Skeletal muscle tissue (tissue), 3 donors: ENCODE measurements at regions not wholly inside any gene's neighbourhood (a gene's known extent, or its start where the extent isn't known, plus 50 kb on each side); places are given as distances from the start of the nearest gene placed in this dataset.
"Not testable (repeated sequence)": the region's sequence is repeated elsewhere in the genome, so short reads cannot be mapped to it uniquely, and the experiment has no call there.

Source experiments
- H3K27ac ChIP-seq: one replicate; pipeline ENCODE4 v1.7.0; 2013; ENCODE audit warnings: mild to moderate bottlenecking, low read depth, low read length, inconsistent platforms
- H3K27me3 ChIP-seq, 3 donors: one replicate each; pipeline ENCODE4 v1.7.0; 2013; ENCODE audit warnings: low read length in 3 of 3; ENCODE audit not compliant: control insufficient read depth in 3 of 3, insufficient read depth in 3 of 3
- H3K36me3 ChIP-seq, 3 donors: one replicate each; pipeline ENCODE4 v1.7.0; 2013; ENCODE audit warnings: low read length in 3 of 3; ENCODE audit not compliant: control insufficient read depth in 3 of 3, insufficient read depth in 3 of 3
- H3K4me1 ChIP-seq, 3 donors: one replicate each; pipeline ENCODE4 v1.7.0; 2013; ENCODE audit warnings: low read length in 3 of 3, mild to moderate bottlenecking in 3 of 3; ENCODE audit not compliant: control insufficient read depth in 3 of 3, insufficient read depth in 3 of 3
- H3K4me3 ChIP-seq, 3 donors: one replicate each; pipeline ENCODE4 v1.7.0; 2013; ENCODE audit warnings: low read length in 3 of 3
- H3K9ac ChIP-seq, 3 donors: one replicate each; pipeline ENCODE4 v1.7.0; 2013; ENCODE audit warnings: low read length in 3 of 3, mild to moderate bottlenecking in 3 of 3, moderate library complexity in 2 of 3, low read depth in 1 of 3
- H3K9me3 ChIP-seq, 3 donors: one replicate each; pipeline ENCODE4 v1.7.0; 2013; ENCODE audit warnings: low read length in 3 of 3; ENCODE audit not compliant: control insufficient read depth in 3 of 3
- donor health status: Osteomylitis.

- Histone ChIP-seq H3K9me3 (no peaks in the 10 kb centered on the region), H3K27me3 (no peaks in the 10 kb centered on the region), H3K27ac (no peak overlapping the region), H3K9ac (no peak overlapping the region), H3K4me3 (no peak overlapping the region), H3K4me1 (no peaks in the 10 kb centered on the region), H3K36me3 (no peaks in the 10 kb centered on the region)
These were observed 148.6 kb upstream of the SALL4 start for GRCh38 chr20:51950926-51951325.

GRCh38 chr20:51946586-51946985 lies 144.3 kb upstream of the SALL4 start:
- no peaks in the 10 kb centered on the region for H3K9me3 ChIP-seq
- no peak overlapping the region for H3K4me3 ChIP-seq
- H3K27ac ChIP-seq, result no peak overlapping the region
- H3K9ac ChIP-seq, result no peak overlapping the region
- H3K36me3 ChIP-seq, result no peaks in the 10 kb centered on the region
- no peaks in the 10 kb centered on the region for H3K4me1 ChIP-seq
- H3K27me3 ChIP-seq, result no peaks in the 10 kb centered on the region

- Histone ChIP-seq H3K27ac (no peak overlapping the region), H3K27me3 (no peaks in the 10 kb centered on the region), H3K9ac (no peak overlapping the region), H3K36me3 (no peaks in the 10 kb centered on the region), H3K4me1 (no peaks in the 10 kb centered on the region), H3K9me3 (no peaks in the 10 kb centered on the region), H3K4me3 (no peak overlapping the region)
These were observed 143.6 kb upstream of the SALL4 start for GRCh38 chr20:51945881-51946280.

GRCh38 chr20:51945177-51945576 lies 142.9 kb upstream of the SALL4 start:
- Histone ChIP-seq H3K9ac (no peak overlapping the region), H3K9me3 (no peaks in the 10 kb centered on the region), H3K4me1 (no peaks in the 10 kb centered on the region), H3K4me3 (no peak overlapping the region), H3K27me3 (no peaks in the 10 kb centered on the region), H3K36me3 (no peaks in the 10 kb centered on the region), H3K27ac (no peak overlapping the region)

- Histone ChIP-seq H3K36me3 (no peaks in the 10 kb centered on the region), H3K9me3 (no peaks in the 10 kb centered on the region), H3K27ac (no peak overlapping the region), H3K27me3 (no peaks in the 10 kb centered on the region), H3K4me1 (no peaks in the 10 kb centered on the region), H3K4me3 (no peak overlapping the region), H3K9ac (no peak overlapping the region)
These were observed 141.4 kb upstream of the SALL4 start for GRCh38 chr20:51943761-51944160.

GRCh38 chr20:51943326-51943725 lies 141.0 kb upstream of the SALL4 start:
- not testable (repeated sequence) for H3K27me3 ChIP-seq, H3K27ac ChIP-seq, H3K4me1 ChIP-seq, H3K4me3 ChIP-seq, H3K36me3 ChIP-seq, H3K9me3 ChIP-seq, H3K9ac ChIP-seq

- no peaks in the 10 kb centered on the region for H3K27me3 ChIP-seq
These were observed 139.2 kb upstream of the SALL4 start for GRCh38 chr20:51941503-51941902.

GRCh38 chr20:51939259-51939585 lies 136.9 kb upstream of the SALL4 start:
- no peak overlapping the region for H3K4me3 ChIP-seq
- H3K27me3 ChIP-seq, result peaks cover 0 to 7% (median 0%) of the 10 kb centered on the region in 3 donors
- H3K9ac ChIP-seq, result no peak overlapping the region
- no peaks in the 10 kb centered on the region for H3K9me3 ChIP-seq
- H3K27ac ChIP-seq, result no peak overlapping the region
- H3K4me1 ChIP-seq, result no peaks in the 10 kb centered on the region
- H3K36me3 ChIP-seq, result no peaks in the 10 kb centered on the region

More at GRCh38 chr20:51941503-51941902, 139.2 kb upstream of the SALL4 start:
- H3K9ac ChIP-seq, result no peak overlapping the region
- no peak overlapping the region for H3K4me3 ChIP-seq
- no peaks in the 10 kb centered on the region for H3K36me3 ChIP-seq
- no peaks in the 10 kb centered on the region for H3K4me1 ChIP-seq
- no peak overlapping the region for H3K27ac ChIP-seq
- no peaks in the 10 kb centered on the region for H3K9me3 ChIP-seq

- Histone ChIP-seq H3K4me1 (no peaks in the 10 kb centered on the region), H3K36me3 (no peaks in the 10 kb centered on the region), H3K4me3 (no peak overlapping the region), H3K9me3 (no peaks in the 10 kb centered on the region), H3K27me3 (peaks cover 0 to 8% (median 0%) of the 10 kb centered on the region in 3 donors), H3K27ac (no peak overlapping the region), H3K9ac (no peak overlapping the region)
These were observed 136.4 kb upstream of the SALL4 start for GRCh38 chr20:51938559-51939258.

GRCh38 chr20:51937779-51938178 lies 135.5 kb upstream of the SALL4 start:
- H3K4me3 ChIP-seq, result no peak overlapping the region
- no peaks in the 10 kb centered on the region for H3K4me1 ChIP-seq
- H3K9ac ChIP-seq, result no peak overlapping the region
- H3K36me3 ChIP-seq, result no peaks in the 10 kb centered on the region
- no peak overlapping the region for H3K27ac ChIP-seq
- H3K9me3 ChIP-seq, result no peaks in the 10 kb centered on the region
- peaks cover 0 to 8% (median 0%) of the 10 kb centered on the region in 3 donors for H3K27me3 ChIP-seq
